Stomach smooth muscle (tissue), 2 donors: ENCODE measurements at regions not wholly inside any gene's neighbourhood (a gene's known extent, or its start where the extent isn't known, plus 50 kb on each side); places are given as distances from the start of the nearest gene placed in this dataset.
"Not testable (repeated sequence)": the region's sequence is repeated elsewhere in the genome, so short reads cannot be mapped to it uniquely, and the experiment has no call there.

Experiments
- H3K27ac ChIP-seq: one replicate; pipeline ENCODE4 v1.7.0; 2013; ENCODE audit warnings: mild to moderate bottlenecking, low read length, inconsistent platforms
- H3K27me3 ChIP-seq, 2 donors: one replicate each; pipeline ENCODE4 v1.7.0; 2013; ENCODE audit warnings: low read length in 2 of 2; ENCODE audit not compliant: insufficient read depth in 2 of 2, control insufficient read depth in 1 of 2
- H3K36me3 ChIP-seq, 2 donors: one replicate each; pipeline ENCODE4 v1.7.0; 2013; ENCODE audit warnings: low read length in 2 of 2; ENCODE audit not compliant: control insufficient read depth in 2 of 2, insufficient read depth in 2 of 2
- H3K4me1 ChIP-seq: one replicate; pipeline ENCODE4 v1.7.0; 2013; ENCODE audit warnings: low read length; ENCODE audit not compliant: control insufficient read depth, insufficient read depth
- H3K4me3 ChIP-seq, 2 donors: one replicate each; pipeline ENCODE4 v1.7.0; 2013; ENCODE audit warnings: low read length in 2 of 2
- H3K9ac ChIP-seq, 2 donors: one replicate each; pipeline ENCODE4 v1.7.0; 2013; ENCODE audit warnings: low read length in 2 of 2, mild to moderate bottlenecking in 1 of 2
- H3K9me3 ChIP-seq, 2 donors: one replicate each; pipeline ENCODE4 v1.7.0; 2013; ENCODE audit warnings: low read length in 2 of 2; ENCODE audit not compliant: control insufficient read depth in 2 of 2
- donor health status: healthy.
- donor health status: Pancreatic carcinoma.

- H3K4me1 ChIP-seq, result peaks cover 9% of the 10 kb centered on the region
- H3K9me3 ChIP-seq, result no peaks in the 10 kb centered on the region
- H3K4me3 ChIP-seq, result no peak overlapping the region
- no peaks in the 10 kb centered on the region for H3K36me3 ChIP-seq
- no peaks in the 10 kb centered on the region for H3K27me3 ChIP-seq
- no peak overlapping the region for H3K27ac ChIP-seq
- no peak overlapping the region for H3K9ac ChIP-seq
Measured at GRCh38 chr4:15336410-15337167, 91.2 kb upstream of the C1QTNF7 start.

GRCh38 chr4:15337168-15337657 lies 90.6 kb upstream of the C1QTNF7 start:
- H3K4me3 ChIP-seq, H3K4me1 ChIP-seq, H3K27me3 ChIP-seq, H3K9ac ChIP-seq, H3K9me3 ChIP-seq, H3K27ac ChIP-seq, H3K36me3 ChIP-seq: not testable (repeated sequence)

- Histone ChIP-seq H3K27me3 (no peaks in the 10 kb centered on the region), H3K36me3 (no peaks in the 10 kb centered on the region), H3K27ac (no peak overlapping the region), H3K9me3 (no peaks in the 10 kb centered on the region), H3K4me3 (peak overlapping the region; percentile 49 to 66), H3K4me1 (peaks cover 9% of the 10 kb centered on the region), H3K9ac (peak overlapping the region; percentile 13 to 26)
Measured at GRCh38 chr4:15339737-15340136, 88.1 kb upstream of the C1QTNF7 start.

- Histone ChIP-seq H3K4me3 (peak overlapping the region; percentile 49 to 66), H3K27ac (no peak overlapping the region), H3K4me1 (peaks cover 9% of the 10 kb centered on the region), H3K27me3 (no peaks in the 10 kb centered on the region), H3K9ac (peak overlapping the region; percentile 13 to 26), H3K9me3 (no peaks in the 10 kb centered on the region), H3K36me3 (no peaks in the 10 kb centered on the region)
Measured at GRCh38 chr4:15340332-15340731, 87.5 kb upstream of the C1QTNF7 start.

DNA sequence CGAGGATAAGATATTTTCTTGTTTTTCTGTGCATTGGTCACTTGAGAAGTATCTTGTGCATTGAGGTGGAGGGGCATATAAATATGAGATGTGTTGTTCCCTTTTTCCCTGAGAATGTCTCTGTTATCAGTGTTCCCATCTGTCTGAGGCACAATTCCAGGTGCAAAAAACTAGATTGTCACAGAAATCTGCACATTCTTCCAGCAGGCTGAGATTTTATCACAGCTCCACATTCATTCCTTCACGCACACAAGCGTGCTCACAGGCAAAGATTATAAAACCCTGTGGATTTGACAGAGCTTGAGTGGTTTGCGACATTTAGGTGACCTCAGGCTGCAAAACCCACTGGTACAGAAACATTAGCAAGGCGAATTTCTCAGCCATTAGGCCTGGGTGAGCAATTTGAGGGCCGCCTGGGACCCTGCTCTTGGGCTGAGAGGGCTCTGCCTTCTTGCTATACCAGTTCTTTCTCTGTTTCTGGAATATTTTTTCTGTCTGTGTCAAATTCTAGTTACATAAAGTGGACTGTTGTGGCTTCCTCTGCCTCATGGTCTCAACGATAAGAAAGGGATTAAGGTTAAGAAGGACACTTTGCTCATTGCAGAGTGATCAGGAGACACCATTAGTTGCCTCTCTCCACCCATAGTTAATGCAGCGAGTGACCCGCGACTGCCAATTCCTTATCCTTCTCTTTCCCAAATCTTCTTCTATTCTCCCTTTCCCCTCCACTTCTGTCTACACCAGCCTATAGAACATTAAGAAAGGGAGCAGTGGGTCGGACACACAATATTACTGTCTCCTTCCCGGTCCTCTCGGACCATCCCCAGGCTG lies 86.7 kb upstream of the C1QTNF7 start:
- no peaks in the 10 kb centered on the region for H3K27me3 ChIP-seq
- H3K4me3 ChIP-seq, result peak overlapping the region; percentile 3 to 66
- H3K36me3 ChIP-seq, result no peaks in the 10 kb centered on the region
- H3K9me3 ChIP-seq, result no peaks in the 10 kb centered on the region
- H3K4me1 ChIP-seq, result peaks cover 9% of the 10 kb centered on the region
- H3K9ac ChIP-seq, result peak overlapping the region in 1 of 2 donors; percentile 13
- peak overlapping the region; percentile 4 for H3K27ac ChIP-seq

DNA sequence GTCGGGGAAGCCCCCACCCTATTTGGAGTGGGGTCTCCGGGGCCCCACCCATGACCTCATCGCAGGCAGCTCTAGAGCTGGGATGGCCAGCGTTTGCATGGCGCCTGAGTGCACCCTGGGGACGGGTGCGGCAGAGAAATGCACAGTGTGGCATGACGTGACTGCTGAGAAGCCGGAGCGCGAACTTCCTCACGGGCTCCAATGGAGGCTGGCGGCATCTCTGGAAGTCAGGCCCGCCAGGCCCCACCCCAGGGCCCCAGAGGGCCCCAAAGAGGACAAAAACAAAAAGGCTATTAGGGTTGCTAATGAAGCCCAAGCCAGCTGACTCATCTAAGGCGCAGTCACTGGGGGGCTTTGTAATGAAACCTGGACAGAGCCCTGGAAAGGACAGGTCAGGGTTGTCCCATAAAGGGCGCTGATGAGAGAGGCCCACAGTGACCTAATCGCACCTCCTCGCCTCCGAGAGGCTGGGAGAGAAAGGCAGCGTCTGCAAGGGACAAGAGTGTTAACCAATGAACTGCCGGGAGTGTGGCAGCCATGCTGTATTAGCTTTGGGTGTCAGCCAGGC lies 86.0 kb upstream of the C1QTNF7 start:
- no peaks in the 10 kb centered on the region for H3K27me3 ChIP-seq
- no peaks in the 10 kb centered on the region for H3K36me3 ChIP-seq
- H3K4me1 ChIP-seq, result peaks cover 9% of the 10 kb centered on the region
- peak overlapping the region in 1 of 2 donors; percentile 66 for H3K4me3 ChIP-seq
- no peak overlapping the region for H3K27ac ChIP-seq
- H3K9ac ChIP-seq, result no peak overlapping the region
- no peaks in the 10 kb centered on the region for H3K9me3 ChIP-seq

DNA sequence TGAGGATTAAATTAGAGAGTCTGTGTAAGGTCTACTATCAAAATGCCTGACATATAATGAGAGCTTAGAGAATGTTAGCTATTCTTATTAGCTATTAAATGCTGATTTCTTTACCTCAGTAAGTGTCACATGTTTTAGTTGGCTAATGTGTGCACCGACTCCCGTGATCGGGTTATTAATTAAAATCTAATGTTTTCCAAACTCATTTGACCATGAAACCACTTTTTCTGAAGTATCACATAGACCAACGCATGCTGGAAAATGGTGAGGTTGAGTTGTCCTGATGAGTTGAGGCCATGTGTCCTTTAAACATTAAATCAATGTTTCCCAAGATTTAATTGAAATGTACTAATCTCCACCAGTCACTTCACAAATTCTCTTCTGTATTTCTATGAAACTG lies 84.8 kb upstream of the C1QTNF7 start:
- no peaks in the 10 kb centered on the region for H3K36me3 ChIP-seq
- peaks cover 6% of the 10 kb centered on the region for H3K4me1 ChIP-seq
- no peak overlapping the region for H3K27ac ChIP-seq

DNA sequence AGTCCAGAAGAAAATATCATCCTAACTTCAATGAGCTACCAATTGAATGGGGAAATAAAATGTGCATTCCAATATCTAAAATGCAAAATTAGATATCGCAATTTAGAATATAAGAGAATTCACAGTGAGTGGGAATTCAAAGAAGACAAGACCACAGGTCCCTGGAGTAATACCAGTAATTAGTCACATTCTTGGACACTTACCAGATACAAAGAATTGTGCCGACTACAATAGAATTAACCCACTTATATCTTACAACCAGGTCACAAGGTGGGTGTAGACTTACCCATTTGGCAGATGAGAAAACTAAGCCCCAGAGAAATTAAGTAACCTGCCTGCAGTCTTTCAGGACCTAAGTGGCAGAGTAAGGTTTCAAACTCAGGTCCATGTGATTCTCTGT lies 84.3 kb upstream of the C1QTNF7 start:
- no peak overlapping the region for H3K4me3 ChIP-seq
- H3K9me3 ChIP-seq, result no peaks in the 10 kb centered on the region
- peaks cover 6% of the 10 kb centered on the region for H3K4me1 ChIP-seq
- no peak overlapping the region for H3K9ac ChIP-seq
- H3K27ac ChIP-seq, result no peak overlapping the region
- no peaks in the 10 kb centered on the region for H3K27me3 ChIP-seq
- no peaks in the 10 kb centered on the region for H3K36me3 ChIP-seq

More for the DNA sequence above, 84.8 kb upstream of the C1QTNF7 start:
- no peak overlapping the region for H3K9ac ChIP-seq
- H3K27me3 ChIP-seq, result no peaks in the 10 kb centered on the region
- peak overlapping the region in 1 of 2 donors; percentile 8 for H3K4me3 ChIP-seq
- no peaks in the 10 kb centered on the region for H3K9me3 ChIP-seq

- Histone ChIP-seq H3K4me1 (peaks cover 4% of the 10 kb centered on the region), H3K9ac (no peak overlapping the region), H3K27ac (no peak overlapping the region), H3K4me3 (no peak overlapping the region), H3K36me3 (no peaks in the 10 kb centered on the region), H3K27me3 (no peaks in the 10 kb centered on the region), H3K9me3 (no peaks in the 10 kb centered on the region)
Measured at GRCh38 chr4:15344041-15344440, 83.8 kb upstream of the C1QTNF7 start.

DNA sequence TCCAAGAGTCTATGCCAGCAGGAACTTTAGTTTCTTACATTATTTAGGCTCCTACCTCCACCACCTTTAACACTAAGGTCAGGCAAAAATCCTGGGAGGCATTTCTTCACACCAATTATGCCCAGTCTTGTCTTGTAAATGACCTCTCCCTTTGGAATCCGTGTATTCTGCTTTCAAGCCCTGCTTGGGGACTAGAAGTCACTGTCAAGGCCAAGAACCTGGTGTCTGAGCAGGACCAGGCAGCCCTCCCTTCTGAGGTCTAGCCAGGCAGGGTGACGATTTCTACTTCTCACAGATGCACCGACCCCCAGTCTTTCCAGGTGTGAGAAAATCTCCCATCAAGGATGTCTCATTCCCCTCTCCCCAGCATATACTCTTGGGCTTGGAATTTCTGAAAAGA lies 82.7 kb upstream of the C1QTNF7 start:
- no peak overlapping the region for H3K4me3 ChIP-seq
- no peaks in the 10 kb centered on the region for H3K9me3 ChIP-seq
- H3K4me1 ChIP-seq, result peaks cover 2% of the 10 kb centered on the region
- H3K27me3 ChIP-seq, result no peaks in the 10 kb centered on the region
- H3K36me3 ChIP-seq, result no peaks in the 10 kb centered on the region
- no peak overlapping the region for H3K27ac ChIP-seq
- no peak overlapping the region for H3K9ac ChIP-seq
